ENCODE measurements at regions not wholly inside any gene's neighbourhood (a gene's known extent, or its start where the extent isn't known, plus 50 kb on each side); places are given as distances from the start of the nearest gene placed in this dataset.

DNA sequence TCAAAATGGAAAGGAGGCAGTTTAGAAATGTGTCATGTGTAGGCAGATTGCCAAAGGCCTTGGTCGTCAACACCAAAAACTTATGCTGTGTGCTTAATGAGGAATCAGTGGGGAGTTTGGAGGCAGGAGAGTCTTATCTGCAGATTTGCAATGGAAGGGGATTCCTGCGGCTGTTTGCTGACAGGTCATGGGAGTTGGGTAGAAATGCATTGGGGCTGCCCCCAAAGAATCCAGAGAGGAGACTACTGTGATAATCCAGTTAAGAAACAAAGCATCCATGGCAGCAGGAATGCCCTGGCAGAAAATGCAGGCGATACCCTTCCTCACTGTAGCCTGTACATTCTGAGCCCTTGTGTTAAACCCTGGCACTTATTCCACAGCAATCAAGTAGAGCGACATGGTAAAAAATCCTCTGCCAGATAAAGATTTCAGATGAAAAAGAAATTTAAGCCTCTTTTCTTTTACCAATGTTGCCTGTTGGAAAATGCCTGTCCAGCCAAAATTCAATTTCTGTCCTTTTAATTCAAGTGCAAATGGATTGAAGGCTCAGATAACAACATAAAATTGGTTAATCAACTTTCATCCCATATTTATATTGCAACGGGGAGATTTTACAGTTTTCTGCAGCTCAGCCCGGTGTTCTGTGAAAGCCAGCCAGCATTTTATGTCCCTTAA is 491.0 kb upstream of the CDH5 start:
- TF ChIP-seq, protein P1, sequence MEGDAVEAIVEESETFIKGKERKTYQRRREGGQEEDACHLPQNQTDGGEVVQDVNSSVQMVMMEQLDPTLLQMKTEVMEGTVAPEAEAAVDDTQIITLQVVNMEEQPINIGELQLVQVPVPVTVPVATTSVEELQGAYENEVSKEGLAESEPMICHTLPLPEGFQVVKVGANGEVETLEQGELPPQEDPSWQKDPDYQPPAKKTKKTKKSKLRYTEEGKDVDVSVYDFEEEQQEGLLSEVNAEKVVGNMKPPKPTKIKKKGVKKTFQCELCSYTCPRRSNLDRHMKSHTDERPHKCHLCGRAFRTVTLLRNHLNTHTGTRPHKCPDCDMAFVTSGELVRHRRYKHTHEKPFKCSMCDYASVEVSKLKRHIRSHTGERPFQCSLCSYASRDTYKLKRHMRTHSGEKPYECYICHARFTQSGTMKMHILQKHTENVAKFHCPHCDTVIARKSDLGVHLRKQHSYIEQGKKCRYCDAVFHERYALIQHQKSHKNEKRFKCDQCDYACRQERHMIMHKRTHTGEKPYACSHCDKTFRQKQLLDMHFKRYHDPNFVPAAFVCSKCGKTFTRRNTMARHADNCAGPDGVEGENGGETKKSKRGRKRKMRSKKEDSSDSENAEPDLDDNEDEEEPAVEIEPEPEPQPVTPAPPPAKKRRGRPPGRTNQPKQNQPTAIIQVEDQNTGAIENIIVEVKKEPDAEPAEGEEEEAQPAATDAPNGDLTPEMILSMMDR (IDR thresholded peaks at IDR 0.05): no peak

DNA sequence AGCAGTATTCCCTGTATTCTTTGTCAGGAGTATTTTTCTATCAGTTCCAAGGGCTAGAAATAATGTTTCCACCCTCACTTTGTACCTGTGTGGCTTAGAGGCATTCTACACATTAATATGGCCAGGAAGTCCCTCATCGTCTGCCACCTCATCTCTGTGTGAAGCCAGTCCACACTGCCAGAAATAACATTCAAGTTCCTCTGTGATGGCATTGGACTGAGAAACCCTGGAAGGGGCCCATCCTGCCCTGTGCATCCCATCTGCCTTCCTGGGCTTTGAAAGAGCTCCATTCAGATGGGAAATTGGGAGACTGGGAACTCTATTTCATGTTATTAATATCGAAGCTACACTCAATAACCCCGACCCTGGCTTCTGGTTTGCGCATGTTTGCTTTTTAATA is 497.2 kb upstream of the CDH5 start:
- TF ChIP-seq, protein P1 (IDR thresholded peaks at IDR 0.05): no peak

DNA sequence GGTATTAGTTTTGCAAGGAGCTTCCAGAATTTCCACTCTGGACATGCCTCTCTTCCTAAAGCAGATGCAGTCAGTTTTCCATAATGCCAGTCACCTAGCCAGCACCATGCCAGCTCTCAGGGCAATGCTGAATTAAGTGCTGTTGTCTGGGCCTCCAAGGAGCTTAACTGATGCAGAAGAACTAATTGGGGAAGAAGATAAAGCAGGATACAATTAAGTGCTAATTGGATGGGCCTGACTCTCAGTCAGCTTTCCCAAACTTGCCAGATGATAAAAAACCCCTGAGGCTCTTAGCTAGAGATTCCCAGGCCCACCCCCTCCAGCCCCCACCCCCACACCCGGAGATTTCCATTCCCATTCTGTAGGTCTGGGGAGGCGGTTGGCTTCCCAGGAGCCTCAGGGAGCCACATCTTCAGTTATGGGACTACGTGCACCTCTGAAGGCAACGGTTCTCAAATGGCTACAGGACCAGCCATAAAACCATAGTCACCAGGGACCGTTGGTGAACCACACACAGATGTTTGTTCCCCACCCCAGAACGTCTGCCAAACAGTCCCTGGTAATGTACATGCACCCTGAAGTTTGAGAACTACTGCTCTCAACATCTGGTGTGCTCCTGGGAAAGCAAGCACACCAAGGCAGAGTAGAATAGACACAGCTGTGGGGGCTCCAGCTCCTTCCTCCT is 499.1 kb upstream of the CDH5 start:
- TF ChIP-seq, protein P1 (IDR thresholded peaks at IDR 0.05): no peak

DNA sequence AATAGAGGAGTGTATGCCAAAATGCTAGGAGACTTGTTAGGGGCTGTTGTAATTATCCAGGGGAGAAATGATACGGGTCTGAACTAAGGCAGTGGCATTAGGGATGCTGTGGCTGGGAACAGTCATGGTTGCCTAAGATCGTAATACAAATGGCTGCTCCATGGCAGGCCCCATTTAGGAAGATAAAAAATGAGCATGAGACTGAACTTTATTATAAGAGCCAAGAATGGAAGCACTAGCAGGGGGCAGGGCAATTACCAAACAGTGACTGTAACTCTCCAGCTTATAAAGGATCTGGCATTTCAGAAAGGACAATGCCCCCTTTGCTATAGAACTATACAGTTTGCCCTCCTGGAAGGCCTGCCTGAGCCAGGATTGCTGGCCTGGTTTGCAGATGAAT is 503.3 kb upstream of the CDH5 start:
- TF ChIP-seq, protein P1 (IDR thresholded peaks at IDR 0.05): no peak

DNA sequence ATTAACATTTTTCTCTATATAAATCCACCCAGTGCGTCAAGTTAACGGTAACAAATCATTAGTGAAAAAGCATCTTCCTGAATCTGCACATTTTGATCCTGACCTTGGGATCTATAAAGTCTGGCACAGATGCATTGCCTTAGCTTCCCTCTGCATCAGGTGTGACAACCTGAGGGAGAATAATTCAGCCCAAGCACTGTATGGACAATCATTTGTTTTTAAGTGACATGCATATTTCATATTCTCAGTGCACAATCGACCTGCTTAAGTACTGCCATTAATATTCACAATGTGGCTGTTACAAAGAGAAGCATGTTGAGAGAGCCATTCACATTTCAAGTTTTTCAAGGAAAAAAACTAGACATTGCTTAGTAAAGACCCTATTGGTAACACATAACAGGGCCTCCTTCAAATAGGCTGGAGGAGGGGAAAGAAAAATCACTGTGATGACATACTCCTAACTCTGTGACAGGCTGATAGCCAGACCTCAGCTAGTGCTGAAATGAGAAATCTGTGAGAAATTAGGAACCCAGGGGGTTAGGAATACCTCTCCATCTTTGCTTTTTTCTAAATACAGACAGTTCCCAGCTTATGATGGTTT is 505.3 kb upstream of the CDH5 start:
- TF ChIP-seq, protein P1 (IDR thresholded peaks at IDR 0.05): no peak

DNA sequence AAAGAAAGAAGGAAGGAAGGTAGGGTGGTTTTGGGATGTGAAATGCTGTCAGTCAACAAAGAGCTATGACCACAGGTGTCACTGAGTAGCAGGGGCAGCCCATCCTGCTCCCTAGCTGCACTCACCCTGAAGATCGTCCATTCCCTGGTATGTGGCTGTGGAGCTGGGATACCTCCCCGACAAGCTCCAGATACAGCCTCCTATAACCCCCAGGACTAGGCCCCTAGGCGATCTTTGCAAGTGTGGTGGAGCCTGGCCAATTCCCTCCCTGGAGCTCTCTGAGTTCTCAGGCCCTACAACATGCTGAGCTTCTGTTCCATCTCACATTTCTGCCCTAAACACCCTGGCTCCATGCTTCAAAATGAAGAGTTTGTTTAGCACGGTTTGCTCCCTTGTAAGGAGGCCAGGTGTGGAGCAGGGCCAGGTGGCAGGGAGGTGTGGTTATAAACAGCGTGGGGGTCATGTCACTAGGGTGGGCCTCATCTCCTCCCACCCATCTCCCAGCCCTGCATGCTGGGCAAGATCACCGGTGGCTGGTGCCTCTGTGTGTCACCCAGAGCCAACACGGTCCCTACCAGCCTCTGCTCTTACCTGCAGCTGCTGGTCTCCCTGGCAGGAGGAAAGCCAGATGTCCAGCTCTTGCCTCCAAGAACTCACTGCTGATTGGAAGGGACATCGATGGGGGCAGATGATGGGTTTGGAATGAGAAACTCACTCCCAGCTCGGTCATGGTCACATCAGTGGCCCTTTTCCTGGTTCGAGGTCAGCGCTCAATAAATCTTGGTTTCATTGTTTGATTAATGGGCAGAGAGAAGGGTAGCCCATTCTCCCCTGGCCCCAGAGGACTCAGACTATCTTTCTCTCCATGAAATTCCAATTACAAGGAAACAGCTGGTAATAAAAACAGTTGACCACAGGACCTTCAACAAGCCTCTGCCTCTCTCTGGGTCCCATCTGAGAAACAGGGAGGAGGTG is 511.0 kb upstream of the CDH5 start:
- TF ChIP-seq, protein P1 (IDR thresholded peaks at IDR 0.05): no peak

DNA sequence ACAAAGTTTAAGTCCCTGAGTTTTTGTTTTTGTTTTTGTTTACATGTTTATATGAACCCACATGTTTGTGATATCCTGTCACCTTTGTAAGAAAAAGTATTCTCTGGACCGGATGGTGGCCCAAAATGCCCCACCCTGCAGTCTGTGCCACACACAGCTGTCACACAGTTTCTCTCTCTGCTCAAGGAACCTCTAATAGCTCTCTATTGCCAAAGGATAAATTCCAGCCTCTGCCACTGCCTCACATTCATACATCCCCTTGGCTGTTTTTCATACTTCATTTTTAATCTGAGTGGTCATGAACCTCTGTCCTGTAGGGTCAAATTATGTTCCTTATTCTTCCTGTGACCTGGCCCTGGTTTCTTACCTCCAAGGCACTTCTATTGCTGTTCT is 520.3 kb upstream of the CDH5 start:
- TF ChIP-seq, protein P1 (IDR thresholded peaks at IDR 0.05): no peak
